BLaER1 treated with 17β-estradiol and CSF1 and Interleukin-3, amounts not matched to agents 10 nM and 100 nM (cell line): ENCODE measurements at regions not wholly inside any gene's neighbourhood (a gene's known extent, or its start where the extent isn't known, plus 50 kb on each side); places are given as distances from the start of the nearest gene placed in this dataset.
"Not testable (repeated sequence)": the region's sequence is repeated elsewhere in the genome, so short reads cannot be mapped to it uniquely, and the experiment has no call there.

Experiments used
- H3K27ac ChIP-seq, 11 experiments: shearing (Covaris generic); formaldehyde crosslinking; 2 replicates each; pipeline ENCODE4 v1.8.1; 2022
- H3K27me3 ChIP-seq, 11 experiments: shearing (Covaris generic); formaldehyde crosslinking; 2 replicates each; pipeline ENCODE4 v1.8.1; 2022
- H3K36me3 ChIP-seq, 11 experiments: shearing (Covaris generic); formaldehyde crosslinking; 2 replicates each; pipeline ENCODE4 v1.8.1; 2022
- H3K4me1 ChIP-seq, 10 experiments: shearing (Covaris generic); formaldehyde crosslinking; 2 replicates each; pipeline ENCODE4 v1.8.1; 2022
- H3K4me2 ChIP-seq, 11 experiments: shearing (Covaris generic); formaldehyde crosslinking; 2 replicates each; pipeline ENCODE4 v1.8.1; 2022
- H3K4me3 ChIP-seq, 10 experiments: shearing (Covaris generic); formaldehyde crosslinking; 2 replicates each; pipeline ENCODE4 v1.8.1; 2022
- H3K9ac ChIP-seq, 11 experiments: shearing (Covaris generic); formaldehyde crosslinking; 2 replicates each; pipeline ENCODE4 v1.8.1; 2022
- H3K9me3 ChIP-seq, 11 experiments: shearing (Covaris generic); formaldehyde crosslinking; replicated peaks in 1 of 11; 2 replicates each; pipeline ENCODE4 v1.8.1; 2022
- H4K20me1 ChIP-seq, 11 experiments: shearing (Covaris generic); formaldehyde crosslinking; 2 replicates each; pipeline ENCODE4 v1.8.1; 2022
- Cebpa-rat ChIP-seq, 11 experiments: shearing (Covaris generic); IDR thresholded peaks; 2 replicates each; pipeline ENCODE4 v1.8.1; 2022

GRCh38 chr4:127000110-127000509 is 632.6 kb upstream of the INTU start:
- no peak overlapping the region for H3K4me2 ChIP-seq
- no peaks in the 10 kb centered on the region for H4K20me1 ChIP-seq
- H3K27me3 ChIP-seq = no peaks in the 10 kb centered on the region
- no peaks in the 10 kb centered on the region for H3K4me1 ChIP-seq
- no peak overlapping the region for H3K9ac ChIP-seq
- H3K36me3 ChIP-seq = no peaks in the 10 kb centered on the region
- H3K9me3 ChIP-seq = no peaks in the 10 kb centered on the region
- H3K4me3 ChIP-seq = no peak overlapping the region
- no peak for TF ChIP-seq Cebpa-rat (IDR thresholded peaks at IDR 0.05)
- H3K27ac ChIP-seq = no peak overlapping the region

GRCh38 chr4:127000846-127001245 is 631.9 kb upstream of the INTU start:
- Histone ChIP-seq H4K20me1 (no peaks in the 10 kb centered on the region), H3K4me3 (no peak overlapping the region)
- no peak for TF ChIP-seq Cebpa-rat (IDR thresholded peaks at IDR 0.05)

GRCh38 chr4:127001933-127002332 is 630.8 kb upstream of the INTU start:
- H3K27me3 ChIP-seq = no peaks in the 10 kb centered on the region
- no peak overlapping the region for H3K9ac ChIP-seq
- H3K4me2 ChIP-seq = no peak overlapping the region
- no peaks in the 10 kb centered on the region for H3K9me3 ChIP-seq
- no peaks in the 10 kb centered on the region for H3K36me3 ChIP-seq
- H4K20me1 ChIP-seq = no peaks in the 10 kb centered on the region
- no peak overlapping the region for H3K4me3 ChIP-seq
- no peak for TF ChIP-seq Cebpa-rat (IDR thresholded peaks at IDR 0.05)
- H3K27ac ChIP-seq = no peak overlapping the region
- no peaks in the 10 kb centered on the region for H3K4me1 ChIP-seq

More at GRCh38 chr4:127000846-127001245, 631.9 kb upstream of the INTU start:
- Histone ChIP-seq H3K9ac (no peak overlapping the region), H3K4me1 (no peaks in the 10 kb centered on the region), H3K9me3 (no peaks in the 10 kb centered on the region), H3K27me3 (no peaks in the 10 kb centered on the region), H3K36me3 (no peaks in the 10 kb centered on the region), H3K27ac (no peak overlapping the region), H3K4me2 (no peak overlapping the region)

- TF ChIP-seq Cebpa-rat (IDR thresholded peaks at IDR 0.05) = no peak
- no peak overlapping the region for H3K9ac ChIP-seq
- H3K27me3 ChIP-seq = no peaks in the 10 kb centered on the region
- H3K4me2 ChIP-seq = no peak overlapping the region
- no peaks in the 10 kb centered on the region for H3K4me1 ChIP-seq
- no peaks in the 10 kb centered on the region for H3K36me3 ChIP-seq
- H3K4me3 ChIP-seq = no peak overlapping the region
- no peak overlapping the region for H3K27ac ChIP-seq
- no peaks in the 10 kb centered on the region for H3K9me3 ChIP-seq
- H4K20me1 ChIP-seq = no peaks in the 10 kb centered on the region
These were observed 626.3 kb upstream of the INTU start for GRCh38 chr4:127006446-127006877.

- Histone ChIP-seq H4K20me1 (no peaks in the 10 kb centered on the region), H3K36me3 (no peaks in the 10 kb centered on the region), H3K27ac (no peak overlapping the region), H3K9ac (no peak overlapping the region), H3K9me3 (no peaks in the 10 kb centered on the region), H3K27me3 (no peaks in the 10 kb centered on the region), H3K4me2 (no peak overlapping the region), H3K4me3 (no peak overlapping the region), H3K4me1 (no peaks in the 10 kb centered on the region)
- no peak for TF ChIP-seq Cebpa-rat (IDR thresholded peaks at IDR 0.05)
These were observed 625.5 kb upstream of the INTU start for GRCh38 chr4:127007305-127007704.

GRCh38 chr4:127012549-127012948 is 620.2 kb upstream of the INTU start:
- Histone ChIP-seq H4K20me1 (no peaks in the 10 kb centered on the region), H3K27me3 (no peaks in the 10 kb centered on the region), H3K36me3 (no peaks in the 10 kb centered on the region), H3K4me1 (no peaks in the 10 kb centered on the region), H3K4me3 (no peak overlapping the region), H3K9me3 (no peaks in the 10 kb centered on the region), H3K27ac (no peak overlapping the region), H3K4me2 (no peak overlapping the region), H3K9ac (no peak overlapping the region)
- no peak for TF ChIP-seq Cebpa-rat (IDR thresholded peaks at IDR 0.05)

GRCh38 chr4:127015667-127016117 is 617.1 kb upstream of the INTU start:
- H4K20me1 ChIP-seq = no peaks in the 10 kb centered on the region
- H3K4me2 ChIP-seq = no peak overlapping the region
- H3K4me3 ChIP-seq = no peak overlapping the region
- H3K27me3 ChIP-seq = no peaks in the 10 kb centered on the region
- no peaks in the 10 kb centered on the region for H3K9me3 ChIP-seq
- H3K27ac ChIP-seq = no peak overlapping the region
- H3K9ac ChIP-seq = no peak overlapping the region
- TF ChIP-seq Cebpa-rat (IDR thresholded peaks at IDR 0.05) = no peak
- H3K36me3 ChIP-seq = no peaks in the 10 kb centered on the region
- H3K4me1 ChIP-seq = no peaks in the 10 kb centered on the region

- Histone ChIP-seq H3K9me3 (no peaks in the 10 kb centered on the region), H3K4me1 (no peaks in the 10 kb centered on the region), H4K20me1 (no peaks in the 10 kb centered on the region), H3K4me3 (no peak overlapping the region), H3K9ac (no peak overlapping the region), H3K27me3 (no peaks in the 10 kb centered on the region), H3K36me3 (no peaks in the 10 kb centered on the region), H3K4me2 (no peak overlapping the region), H3K27ac (no peak overlapping the region)
- no peak for TF ChIP-seq Cebpa-rat (IDR thresholded peaks at IDR 0.05)
These were observed 614.4 kb upstream of the INTU start for GRCh38 chr4:127018381-127018780.

GRCh38 chr4:127020831-127021230 is 611.9 kb upstream of the INTU start:
- H3K27ac ChIP-seq, H4K20me1 ChIP-seq, H3K36me3 ChIP-seq, H3K9ac ChIP-seq, H3K27me3 ChIP-seq, H3K4me2 ChIP-seq, H3K9me3 ChIP-seq, H3K4me3 ChIP-seq, H3K4me1 ChIP-seq: not testable (repeated sequence)

- Histone ChIP-seq H3K36me3 (no peaks in the 10 kb centered on the region), H3K4me3 (no peak overlapping the region), H3K4me2 (no peak overlapping the region), H3K9me3 (no peaks in the 10 kb centered on the region), H3K9ac (no peak overlapping the region), H3K27me3 (no peaks in the 10 kb centered on the region), H4K20me1 (no peaks in the 10 kb centered on the region), H3K4me1 (no peaks in the 10 kb centered on the region), H3K27ac (no peak overlapping the region)
- no peak for TF ChIP-seq Cebpa-rat (IDR thresholded peaks at IDR 0.05)
These were observed 596.5 kb upstream of the INTU start for GRCh38 chr4:127036296-127036695.
